ENCODE measurements at regions not wholly inside any gene's neighbourhood (a gene's known extent, or its start where the extent isn't known, plus 50 kb on each side); places are given as distances from the start of the nearest gene placed in this dataset.
"Not testable (repeated sequence)": the region's sequence is repeated elsewhere in the genome, so short reads cannot be mapped to it uniquely, and the experiment has no call there.

GRCh38 chr7:148515237-148515636 is 75.3 kb upstream of the C7orf33 start:
- H3K36me3 ChIP-seq = no peaks in the 10 kb centered on the region
- H3K4me3 ChIP-seq = no peak overlapping the region
- H3K27ac ChIP-seq = no peak overlapping the region
- intact Hi-C loops (cut with DNase I) = no loop called here
- H3K27me3 ChIP-seq (ENCODE audit: low read depth) = peaks cover 6% of the 10 kb centered on the region
- DNase-seq (no peak), ATAC-seq (no peak)
- H3K4me1 ChIP-seq = no peaks in the 10 kb centered on the region
- no peak for TF ChIP-seq CTCF (IDR thresholded peaks at IDR 0.05)
- no peaks in the 10 kb centered on the region for H3K9me3 ChIP-seq

- intact Hi-C loops (cut with DNase I) = no loop called here
- Histone ChIP-seq H3K4me3 (no peak overlapping the region), H3K27me3 (ENCODE audit: low read depth) (peaks cover 11% of the 10 kb centered on the region), H3K9me3 (no peaks in the 10 kb centered on the region), H3K36me3 (no peaks in the 10 kb centered on the region), H3K27ac (no peak overlapping the region), H3K4me1 (no peaks in the 10 kb centered on the region)
- no peak for TF ChIP-seq CTCF (IDR thresholded peaks at IDR 0.05)
- DNase-seq (no peak), ATAC-seq (no peak)
Observed at GRCh38 chr7:148515728-148516695, 74.6 kb upstream of the C7orf33 start.

- ATAC-seq; intact Hi-C loops (cut with DNase I): not testable (repeated sequence)
Observed at GRCh38 chr7:148519386-148519785, 71.2 kb upstream of the C7orf33 start.

GRCh38 chr7:148521271-148521670 is 69.3 kb upstream of the C7orf33 start:
- no peaks in the 10 kb centered on the region for H3K9me3 ChIP-seq
- H3K27me3 ChIP-seq (ENCODE audit: low read depth) = peaks cover 19% of the 10 kb centered on the region
- DNase-seq (no peak), ATAC-seq (no peak)
- H3K36me3 ChIP-seq = no peaks in the 10 kb centered on the region
- H3K4me3 ChIP-seq = no peak overlapping the region
- H3K4me1 ChIP-seq = no peaks in the 10 kb centered on the region
- no peak for TF ChIP-seq CTCF (IDR thresholded peaks at IDR 0.05)
- H3K27ac ChIP-seq = no peak overlapping the region
- intact Hi-C loops (cut with DNase I) = no loop called here

More at GRCh38 chr7:148519386-148519785, 71.2 kb upstream of the C7orf33 start:
- H3K4me1 ChIP-seq, H3K36me3 ChIP-seq, H3K27ac ChIP-seq, H3K9me3 ChIP-seq, H3K4me3 ChIP-seq, DNase-seq: not testable (repeated sequence)
- peaks cover 19% of the 10 kb centered on the region for H3K27me3 ChIP-seq (ENCODE audit: low read depth)

- H3K9me3 ChIP-seq = no peaks in the 10 kb centered on the region
- no peaks in the 10 kb centered on the region for H3K36me3 ChIP-seq
- no peak overlapping the region for H3K27ac ChIP-seq
- no peaks in the 10 kb centered on the region for H3K4me1 ChIP-seq
- DNase-seq (no peak), ATAC-seq (no peak)
- intact Hi-C loops (cut with DNase I) = no loop called here
- no peak for TF ChIP-seq CTCF (IDR thresholded peaks at IDR 0.05)
- no peak overlapping the region for H3K4me3 ChIP-seq
- peaks cover 19% of the 10 kb centered on the region for H3K27me3 ChIP-seq (ENCODE audit: low read depth)
Observed at GRCh38 chr7:148523550-148523949, 67.0 kb upstream of the C7orf33 start.

Data from lower lobe of right lung (tissue), 2 donors.